ENCODE measurements at regions not wholly inside any gene's neighbourhood (a gene's known extent, or its start where the extent isn't known, plus 50 kb on each side); places are given as distances from the start of the nearest gene placed in this dataset.

DNA sequence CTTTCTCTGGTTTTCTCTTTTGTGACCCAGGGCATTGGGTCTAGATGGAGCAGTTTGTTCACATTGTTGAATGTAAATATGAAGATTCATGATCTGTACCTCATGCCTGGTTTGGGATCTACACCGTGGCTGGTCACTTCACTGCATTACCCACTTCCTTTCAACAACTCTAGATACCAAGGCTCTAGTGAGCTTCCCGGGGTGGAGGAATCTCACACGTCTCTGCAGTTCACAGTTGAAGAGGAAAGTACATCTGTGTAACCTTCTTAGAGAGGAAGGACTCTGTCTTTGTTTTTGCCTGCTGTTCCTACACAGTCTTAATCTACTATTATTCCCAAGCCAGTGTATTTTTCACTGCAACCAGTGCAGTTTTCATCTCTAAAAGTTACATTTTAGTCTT lies 574.8 kb downstream of the MBD2 start:
- no peak overlapping the region for H3K27ac Mint-ChIP-seq
- H3K36me3 Mint-ChIP-seq (ENCODE audit: low read depth), result no peaks in the 10 kb centered on the region
- H3K9me3 Mint-ChIP-seq, result peaks cover 3% of the 10 kb centered on the region
- H3K27me3 Mint-ChIP-seq, result no peaks in the 10 kb centered on the region
- ChIA-PET POLR2A (no interaction called here), CTCF (no interaction called here)
- no peak for DNase-seq
- intact Hi-C loops (cut with micrococcal nuclease), result no loop called here
- H3K4me3 Mint-ChIP-seq, result no peak overlapping the region
- TF ChIP-seq, protein P1, sequence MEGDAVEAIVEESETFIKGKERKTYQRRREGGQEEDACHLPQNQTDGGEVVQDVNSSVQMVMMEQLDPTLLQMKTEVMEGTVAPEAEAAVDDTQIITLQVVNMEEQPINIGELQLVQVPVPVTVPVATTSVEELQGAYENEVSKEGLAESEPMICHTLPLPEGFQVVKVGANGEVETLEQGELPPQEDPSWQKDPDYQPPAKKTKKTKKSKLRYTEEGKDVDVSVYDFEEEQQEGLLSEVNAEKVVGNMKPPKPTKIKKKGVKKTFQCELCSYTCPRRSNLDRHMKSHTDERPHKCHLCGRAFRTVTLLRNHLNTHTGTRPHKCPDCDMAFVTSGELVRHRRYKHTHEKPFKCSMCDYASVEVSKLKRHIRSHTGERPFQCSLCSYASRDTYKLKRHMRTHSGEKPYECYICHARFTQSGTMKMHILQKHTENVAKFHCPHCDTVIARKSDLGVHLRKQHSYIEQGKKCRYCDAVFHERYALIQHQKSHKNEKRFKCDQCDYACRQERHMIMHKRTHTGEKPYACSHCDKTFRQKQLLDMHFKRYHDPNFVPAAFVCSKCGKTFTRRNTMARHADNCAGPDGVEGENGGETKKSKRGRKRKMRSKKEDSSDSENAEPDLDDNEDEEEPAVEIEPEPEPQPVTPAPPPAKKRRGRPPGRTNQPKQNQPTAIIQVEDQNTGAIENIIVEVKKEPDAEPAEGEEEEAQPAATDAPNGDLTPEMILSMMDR (IDR thresholded peaks at IDR 0.05), result no peak
- no peak for ATAC-seq (ENCODE audit: low read depth)
- H3K4me1 Mint-ChIP-seq, result no peaks in the 10 kb centered on the region

DNA sequence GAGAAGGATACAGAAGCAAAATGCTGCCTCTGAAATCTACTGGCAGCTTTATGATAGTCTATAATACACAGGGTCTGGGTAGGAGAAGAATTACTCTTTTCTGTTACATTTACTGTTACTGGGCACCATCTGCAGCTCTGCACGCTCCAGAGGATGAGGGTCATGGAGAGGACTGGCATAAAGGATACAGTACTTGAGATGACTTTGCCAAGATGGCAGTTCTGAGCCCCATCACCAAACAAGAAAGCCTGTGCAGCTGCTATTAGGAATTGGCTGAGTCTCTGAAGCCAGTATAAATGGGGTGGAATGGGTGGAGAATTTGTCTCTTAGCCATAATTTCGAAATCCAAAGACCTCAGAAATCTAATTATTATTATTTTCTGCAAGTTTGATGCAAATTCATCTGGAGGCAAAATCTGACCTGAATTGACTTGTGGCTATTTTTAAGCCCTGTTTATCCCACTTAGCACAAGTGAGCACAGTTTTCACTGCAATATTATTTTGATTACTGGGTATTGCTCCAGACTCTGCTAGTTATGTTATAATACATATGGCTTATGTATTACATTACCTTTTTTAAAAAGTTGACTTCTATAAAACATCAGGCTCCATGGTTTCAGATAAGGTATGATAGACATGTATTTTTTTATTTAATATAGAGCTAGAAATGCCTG lies 579.5 kb downstream of the MBD2 start:
- DNase-seq (no peak), ATAC-seq (ENCODE audit: low read depth) (no peak)
- intact Hi-C loops (cut with micrococcal nuclease), result no loop called here
- TF ChIP-seq, protein P1 (IDR thresholded peaks at IDR 0.05), result no peak
- Mint-ChIP-seq H3K9me3 (peaks cover 4% of the 10 kb centered on the region), H3K27ac (no peak overlapping the region), H3K4me3 (no peak overlapping the region), H3K27me3 (no peaks in the 10 kb centered on the region), H3K4me1 (no peaks in the 10 kb centered on the region), H3K36me3 (ENCODE audit: low read depth) (no peaks in the 10 kb centered on the region)
- ChIA-PET CTCF (interaction anchor here (0.6 kb wide), 1 partner anchor 29 kb away, joined by 3 read pairs; no protein-coding TSS in a partner anchor), POLR2A (no interaction called here)

DNA sequence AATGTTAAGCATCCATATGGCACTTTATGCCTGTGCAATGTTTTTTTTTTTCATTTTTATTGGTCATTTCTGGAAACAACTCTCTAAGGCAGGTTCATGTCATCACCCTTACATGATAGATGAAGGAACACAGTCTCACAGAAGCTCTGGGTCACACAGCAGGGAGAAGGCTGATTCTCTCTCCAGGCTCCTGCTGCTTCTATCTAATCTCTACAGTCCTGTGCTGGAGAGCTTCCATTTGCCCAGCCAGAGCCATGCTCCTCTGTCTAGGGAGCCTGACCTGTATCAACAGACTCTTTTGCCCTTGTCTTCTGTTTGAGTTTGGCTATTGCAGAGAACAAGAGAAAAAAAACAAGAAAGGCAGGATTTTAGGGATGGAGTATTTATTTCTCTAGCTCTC lies 584.8 kb downstream of the MBD2 start:
- Mint-ChIP-seq H3K36me3 (ENCODE audit: low read depth) (no peaks in the 10 kb centered on the region), H3K27me3 (no peaks in the 10 kb centered on the region), H3K27ac (no peak overlapping the region), H3K9me3 (peaks cover 8% of the 10 kb centered on the region), H3K4me3 (no peak overlapping the region), H3K4me1 (no peaks in the 10 kb centered on the region)
- DNase-seq (no peak), ATAC-seq (ENCODE audit: low read depth) (no peak)
- ChIA-PET CTCF (no interaction called here), POLR2A (no interaction called here)
- intact Hi-C loops (cut with micrococcal nuclease), result no loop called here
- TF ChIP-seq, protein P1 (IDR thresholded peaks at IDR 0.05), result no peak

DNA sequence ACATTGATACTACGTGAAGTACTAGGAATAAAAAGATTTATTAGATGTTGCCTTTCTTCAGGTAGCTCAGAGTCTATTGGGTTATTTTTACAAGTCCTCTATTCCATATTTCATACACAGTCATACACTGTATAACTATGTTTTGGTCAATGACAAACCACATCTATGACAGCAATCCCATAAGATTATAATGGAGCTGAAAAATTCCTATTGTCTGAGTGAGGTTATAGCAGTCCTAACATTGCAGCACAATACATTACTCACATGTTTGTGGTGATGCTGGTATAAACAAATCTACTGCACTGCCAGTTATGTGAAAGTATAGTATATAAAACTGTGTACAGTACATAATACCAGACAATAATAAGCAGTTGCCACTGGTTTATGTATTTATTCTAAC lies 595.1 kb downstream of the MBD2 start:
- POLR2A ChIA-PET, result no interaction called here
- no peak overlapping the region for H3K4me3 Mint-ChIP-seq
- TF ChIP-seq, protein P1 (IDR thresholded peaks at IDR 0.05), result no peak
- peaks cover 6% of the 10 kb centered on the region for H3K9me3 Mint-ChIP-seq
- H3K4me1 Mint-ChIP-seq, result no peaks in the 10 kb centered on the region
- intact Hi-C loops (cut with micrococcal nuclease), result no loop called here
- H3K27ac Mint-ChIP-seq, result no peak overlapping the region
- ATAC-seq (ENCODE audit: low read depth) (no peak), DNase-seq (no peak)
- no peaks in the 10 kb centered on the region for H3K36me3 Mint-ChIP-seq (ENCODE audit: low read depth)
- CTCF ChIA-PET, result no interaction called here
- H3K27me3 Mint-ChIP-seq, result no peaks in the 10 kb centered on the region

DNA sequence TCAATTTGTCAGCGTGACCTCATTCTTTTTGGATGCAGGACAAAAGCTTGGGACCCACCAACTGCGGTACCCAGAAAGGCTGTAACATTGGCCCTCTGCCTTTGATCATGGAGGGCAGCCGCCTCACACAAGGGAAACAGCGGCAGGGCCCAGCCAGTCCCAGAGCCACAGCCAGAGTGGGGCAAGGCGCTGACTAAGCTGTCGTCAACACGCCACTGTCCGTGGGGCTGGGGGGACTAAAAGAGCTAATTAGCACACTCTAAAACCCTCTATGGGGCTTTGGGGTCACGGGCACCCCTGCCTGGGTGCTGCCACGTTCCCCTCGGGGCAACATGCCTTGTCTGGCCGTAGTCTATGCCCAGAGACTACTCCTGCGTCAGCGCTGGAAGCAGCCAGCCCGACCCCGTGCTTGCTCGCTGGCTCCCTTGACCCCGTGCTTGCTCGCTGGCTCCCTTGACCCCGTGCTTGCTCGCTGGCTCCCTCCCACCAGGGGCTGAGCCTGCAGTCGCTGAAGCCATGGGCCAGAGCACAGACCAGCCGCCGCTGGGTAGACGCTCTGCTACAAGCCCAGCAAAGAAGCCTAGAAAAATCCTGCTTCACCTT lies 598.4 kb downstream of the MBD2 start:
- H3K36me3 Mint-ChIP-seq (ENCODE audit: low read depth), result no peaks in the 10 kb centered on the region

More for the DNA sequence above, 598.4 kb downstream of the MBD2 start:
- TF ChIP-seq, protein P1 (IDR thresholded peaks at IDR 0.05), result no peak
- no peaks in the 10 kb centered on the region for H3K27me3 Mint-ChIP-seq
- intact Hi-C loops (cut with micrococcal nuclease), result no loop called here
- no peak overlapping the region for H3K27ac Mint-ChIP-seq
- ChIA-PET POLR2A (no interaction called here), CTCF (no interaction called here)
- H3K4me3 Mint-ChIP-seq, result no peak overlapping the region
- ATAC-seq (ENCODE audit: low read depth) (no peak), DNase-seq (no peak)
- no peaks in the 10 kb centered on the region for H3K9me3 Mint-ChIP-seq
- H3K4me1 Mint-ChIP-seq, result no peaks in the 10 kb centered on the region

Measured in activated B cell treated with CpG ODN at 0.5 μM for 24 hours (primary cell).